ENCODE measurements at regions not wholly inside any gene's neighbourhood (a gene's known extent, or its start where the extent isn't known, plus 50 kb on each side); places are given as distances from the start of the nearest gene placed in this dataset.

DNA sequence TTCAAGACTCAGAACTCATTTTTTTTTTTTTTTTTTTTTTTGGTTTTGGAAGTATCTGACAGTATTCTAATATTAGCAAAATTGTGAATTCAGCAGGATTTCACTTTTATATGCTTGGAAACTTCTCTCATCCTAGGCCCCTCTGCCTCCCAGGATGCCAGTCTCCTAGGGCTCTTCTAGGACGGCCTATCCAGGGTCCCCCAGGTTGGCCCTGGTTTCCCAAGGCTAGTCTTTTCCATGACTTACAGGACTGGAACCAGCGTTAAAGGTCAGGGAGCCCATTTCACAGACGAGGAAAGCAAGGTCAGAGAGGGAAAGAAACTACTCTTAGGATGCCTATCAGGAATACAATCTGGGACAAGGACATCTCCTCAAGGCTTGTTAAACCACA lies 412.5 kb downstream of the PTPRU start:
- TF ChIP-seq, protein P1, sequence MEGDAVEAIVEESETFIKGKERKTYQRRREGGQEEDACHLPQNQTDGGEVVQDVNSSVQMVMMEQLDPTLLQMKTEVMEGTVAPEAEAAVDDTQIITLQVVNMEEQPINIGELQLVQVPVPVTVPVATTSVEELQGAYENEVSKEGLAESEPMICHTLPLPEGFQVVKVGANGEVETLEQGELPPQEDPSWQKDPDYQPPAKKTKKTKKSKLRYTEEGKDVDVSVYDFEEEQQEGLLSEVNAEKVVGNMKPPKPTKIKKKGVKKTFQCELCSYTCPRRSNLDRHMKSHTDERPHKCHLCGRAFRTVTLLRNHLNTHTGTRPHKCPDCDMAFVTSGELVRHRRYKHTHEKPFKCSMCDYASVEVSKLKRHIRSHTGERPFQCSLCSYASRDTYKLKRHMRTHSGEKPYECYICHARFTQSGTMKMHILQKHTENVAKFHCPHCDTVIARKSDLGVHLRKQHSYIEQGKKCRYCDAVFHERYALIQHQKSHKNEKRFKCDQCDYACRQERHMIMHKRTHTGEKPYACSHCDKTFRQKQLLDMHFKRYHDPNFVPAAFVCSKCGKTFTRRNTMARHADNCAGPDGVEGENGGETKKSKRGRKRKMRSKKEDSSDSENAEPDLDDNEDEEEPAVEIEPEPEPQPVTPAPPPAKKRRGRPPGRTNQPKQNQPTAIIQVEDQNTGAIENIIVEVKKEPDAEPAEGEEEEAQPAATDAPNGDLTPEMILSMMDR (IDR thresholded peaks at IDR 0.05; ENCODE audit: borderline replicate concordance, insufficient read depth, low read depth, low read length) = no peak
- H3K4me3 ChIP-seq (ENCODE audit: low read depth, low read length) = no peak overlapping the region

DNA sequence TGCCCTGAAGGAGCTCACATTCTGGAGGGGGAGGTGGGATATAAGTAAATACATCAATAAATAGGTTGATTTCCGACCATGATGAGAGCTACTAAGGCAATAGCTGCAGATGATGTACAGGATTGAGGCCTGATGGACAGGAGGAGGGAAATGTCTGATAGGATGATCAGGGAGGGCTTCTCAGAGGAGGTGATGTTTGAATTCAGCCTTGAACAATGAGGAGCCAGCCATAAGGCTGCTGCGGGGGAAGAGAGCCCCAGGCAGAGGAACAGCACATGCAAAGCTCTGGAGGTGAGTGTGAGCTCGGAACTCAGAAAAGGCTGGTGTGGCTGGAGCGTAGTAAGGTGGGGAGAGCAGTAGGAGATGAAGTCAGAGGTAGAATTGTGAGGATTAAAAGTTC lies 411.7 kb downstream of the PTPRU start:
- TF ChIP-seq, protein P1 (IDR thresholded peaks at IDR 0.05; ENCODE audit: borderline replicate concordance, insufficient read depth, low read depth, low read length) = no peak
- H3K4me3 ChIP-seq (ENCODE audit: low read depth, low read length) = no peak overlapping the region

DNA sequence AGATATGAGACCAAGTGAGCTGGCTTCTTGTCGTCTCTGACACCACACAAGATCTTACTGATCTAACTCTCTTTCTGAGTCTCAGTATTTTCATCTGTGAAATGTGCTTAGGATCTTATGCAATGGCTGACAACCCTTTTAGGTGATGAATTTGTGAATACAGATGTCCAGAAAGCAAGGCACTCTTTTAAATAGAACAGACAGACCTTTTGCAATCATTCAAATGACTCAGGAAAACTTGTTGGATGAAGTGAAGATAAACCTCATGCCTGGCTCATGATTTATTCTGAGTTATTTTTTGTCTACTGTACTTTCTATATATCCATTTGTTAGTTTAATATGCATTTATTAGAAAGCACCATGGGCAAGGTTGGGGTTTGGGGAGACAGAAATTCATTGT lies 411.3 kb downstream of the PTPRU start:
- H3K4me3 ChIP-seq (ENCODE audit: low read depth, low read length) = no peak overlapping the region
- TF ChIP-seq, protein P1 (IDR thresholded peaks at IDR 0.05; ENCODE audit: borderline replicate concordance, insufficient read depth, low read depth, low read length) = no peak

DNA sequence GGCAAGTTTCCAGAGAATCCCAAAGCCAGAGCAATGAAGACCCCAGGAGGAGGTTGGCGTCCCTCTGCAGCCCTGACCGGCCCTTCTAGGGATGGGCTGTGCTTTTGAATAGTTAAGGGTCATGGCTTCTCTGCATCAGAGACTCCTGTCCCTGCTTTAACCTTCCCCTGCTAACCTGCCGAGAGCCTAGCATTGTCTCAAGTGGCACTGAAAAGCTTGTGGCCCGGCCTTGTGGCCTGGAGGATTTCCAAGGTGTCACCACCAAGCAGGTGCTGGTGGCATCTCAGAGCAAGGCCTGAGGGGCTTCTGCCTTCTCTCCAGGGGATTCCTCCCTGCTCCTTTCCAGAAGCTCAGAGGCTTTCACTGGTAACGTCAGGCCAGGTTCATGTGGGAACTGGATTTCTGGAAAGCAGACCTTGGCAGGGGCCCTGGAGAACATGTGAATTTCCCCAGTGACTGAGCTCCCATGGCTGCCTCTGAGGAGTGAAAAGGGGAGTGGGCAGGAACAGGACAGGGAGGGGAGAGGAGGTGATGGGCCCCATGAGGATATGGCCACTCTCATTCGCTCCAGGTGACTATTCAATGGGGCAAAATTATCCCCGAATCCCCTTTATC lies 409.9 kb downstream of the PTPRU start:
- H3K4me3 ChIP-seq (ENCODE audit: low read depth, low read length) = no peak overlapping the region
- TF ChIP-seq, protein P1 (IDR thresholded peaks at IDR 0.05; ENCODE audit: borderline replicate concordance, insufficient read depth, low read depth, low read length) = no peak

DNA sequence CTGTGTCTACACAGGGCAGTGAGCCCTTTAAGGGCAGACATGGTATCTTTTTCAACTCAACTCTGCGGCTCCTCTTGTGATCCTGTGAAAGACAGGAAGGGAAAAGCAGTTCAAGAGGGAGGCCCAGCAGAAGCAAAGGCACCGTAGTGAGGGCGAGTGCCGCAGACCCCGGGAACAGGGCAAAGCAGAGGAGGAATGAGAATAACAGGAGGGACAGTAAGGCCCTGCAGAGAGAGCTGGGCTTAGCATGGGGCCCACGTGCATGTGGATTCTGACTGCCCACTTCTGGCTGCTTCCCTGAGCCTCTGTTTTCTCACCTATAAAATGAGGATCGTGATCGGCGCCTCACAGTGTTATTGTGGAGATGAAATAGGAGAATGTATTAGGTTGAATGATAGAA lies 409.3 kb downstream of the PTPRU start:
- TF ChIP-seq, protein P1 (IDR thresholded peaks at IDR 0.05; ENCODE audit: borderline replicate concordance, insufficient read depth, low read depth, low read length) = no peak

DNA sequence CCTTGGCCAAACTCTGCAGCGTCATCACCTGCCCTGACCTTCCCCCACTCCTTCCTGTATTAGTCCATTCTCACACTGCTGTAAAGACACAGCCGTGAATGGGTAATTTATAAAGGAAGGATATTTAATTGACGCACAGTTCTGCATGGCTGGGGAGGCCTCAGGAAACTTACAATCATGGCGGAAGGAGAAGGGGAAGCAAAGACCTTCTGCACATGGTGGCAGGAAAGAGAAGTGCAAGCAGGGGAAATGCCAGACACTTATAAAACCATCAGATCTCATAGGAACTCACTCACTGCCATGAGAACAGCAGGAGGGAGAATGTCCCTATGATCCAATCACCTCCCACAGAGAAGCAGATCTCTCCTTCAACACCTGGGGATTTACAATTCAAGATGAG lies 408.5 kb downstream of the PTPRU start:
- H3K4me3 ChIP-seq (ENCODE audit: low read depth, low read length) = no peak overlapping the region
- TF ChIP-seq, protein P1 (IDR thresholded peaks at IDR 0.05; ENCODE audit: borderline replicate concordance, insufficient read depth, low read depth, low read length) = no peak

More for the DNA sequence above, 409.3 kb downstream of the PTPRU start:
- H3K4me3 ChIP-seq (ENCODE audit: low read depth, low read length) = no peak overlapping the region

DNA sequence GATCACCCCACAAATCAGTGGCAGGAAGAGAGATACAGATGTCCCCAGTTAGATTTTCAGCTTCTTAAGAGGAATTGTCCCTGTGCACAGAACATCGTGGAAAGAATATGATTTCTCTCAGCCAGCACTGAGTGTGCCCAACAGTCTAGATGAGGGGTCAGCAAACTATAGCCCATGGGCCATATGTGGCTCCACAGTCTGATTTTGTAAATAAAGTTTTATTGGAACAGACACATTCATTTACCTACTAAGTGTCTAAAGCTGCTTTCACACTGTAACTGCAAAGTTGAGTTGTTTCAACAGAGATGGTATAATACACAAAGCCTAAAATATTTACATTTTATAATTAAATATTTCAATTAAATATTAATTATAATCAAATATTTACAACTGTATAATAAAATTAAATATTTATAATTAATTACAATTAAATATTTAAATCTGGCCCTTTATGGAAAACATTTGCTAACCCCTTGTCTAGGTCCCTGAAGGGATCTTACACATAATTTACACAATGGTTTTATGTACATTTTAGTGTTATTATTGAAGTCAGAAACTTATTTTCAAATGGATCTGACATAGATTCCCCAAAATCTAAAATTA lies 407.6 kb downstream of the PTPRU start:
- TF ChIP-seq, protein P1 (IDR thresholded peaks at IDR 0.05; ENCODE audit: borderline replicate concordance, insufficient read depth, low read depth, low read length) = no peak
- H3K4me3 ChIP-seq (ENCODE audit: low read depth, low read length) = no peak overlapping the region

Measured in GM12875 (cell line).